Tibial artery (tissue), 4 donors: ENCODE measurements at regions not wholly inside any gene's neighbourhood (a gene's known extent, or its start where the extent isn't known, plus 50 kb on each side); places are given as distances from the start of the nearest gene placed in this dataset.

ENCODE experiments used
- DNase-seq, 2 donors: peaks; one replicate each; pipeline ENCODE4 v3.0.0-alpha.2; 2019
- H3K27ac ChIP-seq, 2 donors: fragments of 200-600 bp; sonication (generic) in 1 of 2; 1 replicate in 1 of 2; 2 replicates in 1 of 2; pipeline ENCODE4 v1.5.1; 2018 to 2019; ENCODE audit warnings: mild to moderate bottlenecking in 1 of 2
- H3K27me3 ChIP-seq, 2 donors: fragments of 200-600 bp; sonication (generic) in 1 of 2; one replicate each; pipeline versions ENCODE4 v1.5.1 to v1.6.0; 2016 to 2019
- H3K36me3 ChIP-seq, 3 donors: fragments of 200-600 bp; sonication (generic) in 2 of 3; one replicate each; pipeline ENCODE4 v1.5.1; 2016 to 2019; ENCODE audit warnings: mild to moderate bottlenecking in 2 of 3
- H3K4me1 ChIP-seq, 4 donors: fragments of 200-600 bp; sonication (generic) in 2 of 4; 1 replicate in 3 of 4; 2 replicates in 1 of 4; pipeline ENCODE4 v1.5.1; 2016 to 2019
- H3K4me3 ChIP-seq, 2 donors: fragments of 200-600 bp; sonication (generic) in 1 of 2; 1 replicate in 1 of 2; 2 replicates in 1 of 2; pipeline ENCODE4 v1.5.1; 2018 to 2019; ENCODE audit warnings: mild to moderate bottlenecking in 2 of 2
- H3K9me3 ChIP-seq, 3 donors: fragments of 200-600 bp; sonication (generic) in 1 of 3; one replicate each; pipeline ENCODE4 v1.5.1; 2016 to 2019
- CTCF ChIP-seq, 2 experiments: fragments of 200-600 bp in 1 of 2; fragments of 450-650 bp in 1 of 2; IDR thresholded peaks; one replicate each; pipeline ENCODE4 v1.5.1; 2017 to 2019; ENCODE audit warnings: antibody characterized with exemption in 2 of 2, mild to moderate bottlenecking in 1 of 2, moderate library complexity in 1 of 2
- intact Hi-C: fragments of 100-400 bp; cut with DNase I; formaldehyde crosslinking; loops from one replicate; pipeline ENCODE4 v1.15.0; 2023; ENCODE audit warnings: low total_unique reads

GRCh38 chr12:89183985-89184435 is 168.3 kb downstream of the DUSP6 start:
- peak; percentile 78 to 80 for DNase-seq
- intact Hi-C loops = no loop called here
- TF ChIP-seq CTCF (IDR thresholded peaks at IDR 0.05) = no peak
- H3K27me3 ChIP-seq = no peaks in the 10 kb centered on the region
- H3K27ac ChIP-seq = no peak overlapping the region
- peaks cover 0 to 4% (median 0%) of the 10 kb centered on the region in 3 donors for H3K9me3 ChIP-seq
- H3K4me3 ChIP-seq = no peak overlapping the region
- H3K4me1 ChIP-seq = peaks cover 0 to 6% (median 0%) of the 10 kb centered on the region in 4 donors
- H3K36me3 ChIP-seq = no peaks in the 10 kb centered on the region

GRCh38 chr12:89181271-89181920 is 170.9 kb downstream of the DUSP6 start:
- H3K27ac ChIP-seq = no peak overlapping the region
- intact Hi-C loops = no loop called here

GRCh38 chr12:89180496-89180895 is 171.8 kb downstream of the DUSP6 start:
- Histone ChIP-seq H3K36me3 (no peaks in the 10 kb centered on the region), H3K27ac (no peak overlapping the region), H3K9me3 (no peaks in the 10 kb centered on the region), H3K4me1 (peaks cover 0 to 6% (median 0%) of the 10 kb centered on the region in 4 donors), H3K27me3 (no peaks in the 10 kb centered on the region), H3K4me3 (no peak overlapping the region)
- intact Hi-C loops = no loop called here
- TF ChIP-seq CTCF (IDR thresholded peaks at IDR 0.05) = no peak
- no peak for DNase-seq

More at GRCh38 chr12:89181271-89181920, 170.9 kb downstream of the DUSP6 start:
- Histone ChIP-seq H3K36me3 (no peaks in the 10 kb centered on the region), H3K4me1 (peaks cover 0 to 6% (median 0%) of the 10 kb centered on the region in 4 donors), H3K27me3 (no peaks in the 10 kb centered on the region), H3K4me3 (no peak overlapping the region), H3K9me3 (peaks cover 0 to 2% (median 0%) of the 10 kb centered on the region in 3 donors)
- no peak for DNase-seq
- no peak for TF ChIP-seq CTCF (IDR thresholded peaks at IDR 0.05)

- no peak for TF ChIP-seq CTCF (IDR thresholded peaks at IDR 0.05)
- no peaks in the 10 kb centered on the region for H3K9me3 ChIP-seq
- H3K4me3 ChIP-seq = no peak overlapping the region
- DNase-seq = peak in 1 of 2 donors; percentile 70
- peaks cover 0 to 6% (median 0%) of the 10 kb centered on the region in 4 donors for H3K4me1 ChIP-seq
- intact Hi-C loops = no loop called here
- H3K27me3 ChIP-seq = no peaks in the 10 kb centered on the region
- no peak overlapping the region for H3K27ac ChIP-seq
- no peaks in the 10 kb centered on the region for H3K36me3 ChIP-seq
Observed at GRCh38 chr12:89179983-89180382, 172.3 kb downstream of the DUSP6 start.

- no peak for TF ChIP-seq CTCF (IDR thresholded peaks at IDR 0.05)
- no peak overlapping the region for H3K27ac ChIP-seq
- H3K4me1 ChIP-seq = peaks cover 0 to 6% (median 0%) of the 10 kb centered on the region in 4 donors
- intact Hi-C loops = no loop called here
- H3K27me3 ChIP-seq = no peaks in the 10 kb centered on the region
- no peak overlapping the region for H3K4me3 ChIP-seq
- H3K9me3 ChIP-seq = no peaks in the 10 kb centered on the region
- no peak for DNase-seq
- no peaks in the 10 kb centered on the region for H3K36me3 ChIP-seq
Observed at GRCh38 chr12:89179245-89179644, 173.1 kb downstream of the DUSP6 start.
